T-helper 1 cell treated with Interleukin-12 subunit alpha and Interleukin-12 subunit beta and Interleukin-4 antibody, amounts not matched to agents 30 μg/mL and 1 μg/mL, for 36 hours (primary cell): ENCODE measurements at regions not wholly inside any gene's neighbourhood (a gene's known extent, or its start where the extent isn't known, plus 50 kb on each side); places are given as distances from the start of the nearest gene placed in this dataset.

ENCODE experiments used
- H3K27ac Mint-ChIP-seq: one replicate; pipeline ENCODE4 v1.8.0; 2021; ENCODE audit warnings: mild to moderate bottlenecking, mixed read lengths
- H3K27me3 Mint-ChIP-seq: one replicate; pipeline ENCODE4 v1.8.0; 2021; ENCODE audit warnings: low read depth, mixed read lengths
- H3K36me3 Mint-ChIP-seq: one replicate; pipeline ENCODE4 v1.8.0; 2021; ENCODE audit warnings: low read depth, mixed read lengths
- H3K4me1 Mint-ChIP-seq: one replicate; pipeline ENCODE4 v1.8.0; 2021; ENCODE audit warnings: low read depth, mixed read lengths
- H3K4me3 Mint-ChIP-seq: one replicate; pipeline ENCODE4 v1.8.0; 2021; ENCODE audit warnings: mild to moderate bottlenecking, moderate library complexity, mixed read lengths
- H3K9me3 Mint-ChIP-seq: one replicate; pipeline ENCODE4 v1.8.0; 2021; ENCODE audit warnings: mixed read lengths

DNA sequence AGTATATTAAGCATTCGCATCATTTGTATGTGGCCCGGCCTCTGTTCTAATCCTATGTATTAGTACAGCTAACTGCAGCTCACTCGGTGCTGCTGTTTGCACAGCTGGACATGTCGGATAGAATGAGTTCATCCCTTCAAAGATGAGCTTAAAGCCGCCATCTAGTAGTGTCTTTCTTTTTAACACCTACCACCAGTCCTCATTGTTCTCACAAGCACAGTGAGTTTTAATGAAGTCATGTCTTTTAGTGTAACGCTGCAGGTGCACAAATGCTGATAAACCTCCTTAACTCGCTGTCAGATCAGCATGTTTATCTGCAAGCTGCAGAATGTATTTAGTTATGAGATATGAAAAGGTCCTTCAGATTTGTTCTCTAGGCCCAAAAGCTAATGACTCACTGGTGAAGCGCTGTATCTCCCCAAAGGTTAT, 247.5 kb downstream of the MTERF1 start:
- Mint-ChIP-seq H3K4me3 (no peak overlapping the region), H3K27me3 (no peaks in the 10 kb centered on the region), H3K9me3 (no peaks in the 10 kb centered on the region)

DNA sequence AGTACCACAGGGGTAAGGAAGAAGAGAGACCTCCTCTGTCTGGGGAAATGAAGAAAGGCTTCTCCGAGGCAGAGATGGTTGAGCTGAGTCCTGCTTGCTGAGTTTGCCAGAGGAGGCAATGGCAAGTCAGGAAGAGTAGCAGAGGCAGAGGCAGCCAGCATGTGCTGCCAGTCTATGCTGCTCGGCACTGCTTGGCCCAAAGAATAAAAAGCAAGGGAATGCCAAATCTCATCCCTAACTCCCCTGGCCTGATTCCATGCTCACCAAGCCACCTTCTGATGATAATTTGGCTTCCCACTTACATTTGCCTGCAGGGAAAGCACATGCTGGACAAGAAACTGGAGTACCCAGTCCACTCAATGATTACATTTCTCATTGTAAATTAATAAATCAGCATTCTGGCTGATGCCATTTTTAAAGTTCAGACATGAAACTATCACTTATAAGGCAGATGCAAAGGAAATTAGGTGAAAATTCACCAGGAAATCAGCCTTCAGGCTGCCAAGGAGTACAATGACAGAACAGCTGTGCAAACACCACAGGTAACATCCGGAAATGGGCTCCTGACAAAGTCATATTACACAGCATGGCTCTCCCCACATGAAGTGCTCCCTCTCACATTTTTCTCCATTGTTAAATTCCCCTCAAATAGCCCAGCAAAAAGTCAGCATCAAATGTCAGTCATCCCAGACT, 245.9 kb downstream of the MTERF1 start:
- H3K27me3 Mint-ChIP-seq = no peaks in the 10 kb centered on the region
- no peaks in the 10 kb centered on the region for H3K4me1 Mint-ChIP-seq
- H3K4me3 Mint-ChIP-seq = no peak overlapping the region
- no peaks in the 10 kb centered on the region for H3K36me3 Mint-ChIP-seq
- H3K27ac Mint-ChIP-seq = no peak overlapping the region
- no peaks in the 10 kb centered on the region for H3K9me3 Mint-ChIP-seq

More for the DNA sequence above, 247.5 kb downstream of the MTERF1 start:
- H3K36me3 Mint-ChIP-seq = no peaks in the 10 kb centered on the region
- H3K27ac Mint-ChIP-seq = no peak overlapping the region
- no peaks in the 10 kb centered on the region for H3K4me1 Mint-ChIP-seq

DNA sequence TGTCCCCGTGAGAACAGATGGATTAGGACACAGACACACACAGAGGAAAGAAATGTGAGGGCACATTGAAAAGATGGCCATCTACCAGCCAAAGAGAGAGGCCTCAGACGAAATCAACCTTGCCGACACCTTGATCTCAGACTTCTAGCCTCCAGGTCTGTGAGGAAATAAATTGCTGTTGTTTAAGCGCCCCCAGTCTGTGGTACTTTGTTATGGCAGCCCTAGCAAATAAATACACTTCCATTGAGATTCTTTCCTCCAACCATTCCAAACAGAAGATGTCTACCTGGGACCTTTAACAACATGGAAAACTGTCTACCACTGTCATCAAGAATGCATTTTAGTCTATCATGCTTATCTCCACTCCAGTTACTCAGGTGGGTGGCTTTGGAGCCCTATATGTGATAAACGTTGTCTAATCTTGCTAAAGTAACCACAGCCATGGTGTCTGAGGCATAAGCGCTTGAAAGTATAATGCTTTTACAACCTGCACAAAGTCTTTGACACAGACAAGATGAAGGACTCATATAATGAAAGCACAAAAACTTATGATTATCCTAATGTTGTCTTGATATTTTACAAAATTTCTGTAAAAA, 244.3 kb downstream of the MTERF1 start:
- Mint-ChIP-seq H3K27me3 (no peaks in the 10 kb centered on the region), H3K4me3 (no peak overlapping the region), H3K36me3 (no peaks in the 10 kb centered on the region), H3K27ac (no peak overlapping the region), H3K9me3 (no peaks in the 10 kb centered on the region), H3K4me1 (no peaks in the 10 kb centered on the region)

DNA sequence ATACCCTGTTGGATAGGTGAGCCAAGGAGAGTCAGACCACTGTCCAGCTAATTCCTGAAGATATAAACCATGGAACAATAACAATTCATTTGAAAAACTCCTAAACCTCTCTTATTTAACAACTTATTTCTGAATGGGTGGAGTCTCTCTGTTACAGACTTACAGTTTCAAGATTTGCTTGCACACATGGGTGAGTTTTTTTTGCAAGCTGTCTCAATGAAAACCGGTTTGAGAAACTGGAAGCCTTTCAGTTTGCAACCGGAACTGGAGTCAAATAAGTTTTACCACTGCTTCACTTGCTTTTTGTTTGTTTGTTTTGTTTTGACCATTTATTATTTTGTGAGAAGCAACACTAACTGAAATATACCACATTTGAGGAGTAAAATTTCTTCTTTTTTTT, 243.8 kb downstream of the MTERF1 start:
- no peak overlapping the region for H3K4me3 Mint-ChIP-seq
- no peaks in the 10 kb centered on the region for H3K9me3 Mint-ChIP-seq
- H3K4me1 Mint-ChIP-seq = no peaks in the 10 kb centered on the region
- no peak overlapping the region for H3K27ac Mint-ChIP-seq
- H3K36me3 Mint-ChIP-seq = no peaks in the 10 kb centered on the region
- no peaks in the 10 kb centered on the region for H3K27me3 Mint-ChIP-seq

DNA sequence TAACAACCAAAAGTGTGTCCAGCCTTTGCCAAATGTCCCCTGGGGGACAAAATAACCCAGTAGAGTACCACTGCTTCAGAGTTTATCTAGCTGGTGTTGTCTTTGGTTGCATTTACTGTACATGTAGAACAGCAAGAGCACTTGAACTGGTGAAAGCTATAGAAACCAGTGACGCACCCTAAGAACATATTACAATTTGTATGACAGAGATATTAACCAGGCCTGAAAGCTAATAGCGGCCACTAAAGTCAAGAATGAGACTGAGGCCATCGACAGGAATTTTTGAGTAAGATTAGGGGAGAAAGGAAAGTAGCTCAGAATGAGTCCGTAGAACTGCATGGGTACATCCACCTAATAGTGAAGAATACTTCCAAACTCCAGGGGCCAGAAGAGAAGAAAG, 236.2 kb downstream of the MTERF1 start:
- Mint-ChIP-seq H3K27ac (no peak overlapping the region), H3K9me3 (peaks cover 5% of the 10 kb centered on the region), H3K4me1 (no peaks in the 10 kb centered on the region), H3K27me3 (no peaks in the 10 kb centered on the region), H3K4me3 (no peak overlapping the region), H3K36me3 (no peaks in the 10 kb centered on the region)

DNA sequence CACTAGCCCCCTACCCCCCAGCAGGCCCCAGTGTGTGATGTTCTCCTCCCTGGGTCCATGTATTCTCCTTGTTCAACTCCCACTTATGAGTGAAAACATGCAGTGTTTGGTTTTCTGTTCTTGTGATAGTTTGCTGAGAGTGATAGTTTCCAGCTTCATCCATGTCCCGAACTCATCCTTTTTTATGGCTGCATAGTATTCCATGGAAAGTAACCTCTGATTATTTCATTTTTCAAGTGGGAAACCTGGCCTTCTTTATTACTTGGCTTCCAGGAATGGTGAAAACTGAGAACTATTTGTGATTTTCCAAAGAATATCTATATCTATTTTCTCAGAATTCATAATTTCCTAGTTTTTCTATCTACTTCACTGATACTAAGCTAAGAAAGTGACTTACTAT, 235.0 kb downstream of the MTERF1 start:
- Mint-ChIP-seq H3K27ac (no peak overlapping the region), H3K36me3 (no peaks in the 10 kb centered on the region), H3K9me3 (peaks cover 7% of the 10 kb centered on the region), H3K27me3 (no peaks in the 10 kb centered on the region), H3K4me1 (no peaks in the 10 kb centered on the region), H3K4me3 (no peak overlapping the region)

DNA sequence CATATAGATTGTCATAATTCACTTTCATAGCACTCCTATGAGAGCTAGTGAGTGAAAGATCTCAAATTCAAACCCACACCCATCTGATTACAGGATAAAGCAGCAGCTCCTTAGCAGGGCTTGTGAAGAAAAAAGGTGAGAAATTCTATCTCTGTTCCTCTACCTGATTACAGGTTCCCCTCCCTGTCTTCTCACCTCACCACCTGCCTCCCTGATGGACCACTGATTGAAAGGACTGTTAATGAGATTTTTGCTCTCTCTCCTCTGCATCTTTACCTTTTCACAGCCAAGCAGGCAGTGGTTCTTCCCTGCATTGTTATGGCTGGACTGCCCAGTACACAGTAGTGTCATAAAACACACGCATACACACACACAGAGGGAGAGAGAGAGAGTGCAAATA, 228.5 kb downstream of the MTERF1 start:
- no peak overlapping the region for H3K4me3 Mint-ChIP-seq
- H3K27ac Mint-ChIP-seq = no peak overlapping the region
- no peaks in the 10 kb centered on the region for H3K36me3 Mint-ChIP-seq
- peaks cover 4% of the 10 kb centered on the region for H3K27me3 Mint-ChIP-seq
- no peaks in the 10 kb centered on the region for H3K4me1 Mint-ChIP-seq
- H3K9me3 Mint-ChIP-seq = peaks cover 8% of the 10 kb centered on the region

DNA sequence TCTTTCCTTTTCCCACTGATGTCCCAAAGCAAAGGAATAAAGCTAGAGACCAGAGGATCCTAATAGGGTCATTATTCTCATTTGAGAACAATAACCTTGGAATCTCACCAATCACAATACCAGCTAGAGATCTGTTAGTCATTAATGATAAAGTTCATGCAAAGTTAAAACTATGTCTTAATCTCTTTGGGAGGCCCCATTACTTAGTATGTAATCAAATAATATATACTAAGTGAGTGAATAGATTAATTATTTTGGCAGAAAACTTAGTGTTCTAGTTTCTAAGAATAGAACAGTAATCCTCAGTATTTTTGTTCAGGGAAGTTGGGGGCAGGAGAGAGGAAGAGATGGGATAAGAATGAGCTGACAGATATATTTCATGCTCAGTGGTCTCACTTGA, 227.2 kb downstream of the MTERF1 start:
- no peaks in the 10 kb centered on the region for H3K4me1 Mint-ChIP-seq
- H3K36me3 Mint-ChIP-seq = no peaks in the 10 kb centered on the region
- H3K27me3 Mint-ChIP-seq = peaks cover 4% of the 10 kb centered on the region
- H3K4me3 Mint-ChIP-seq = no peak overlapping the region
- peaks cover 5% of the 10 kb centered on the region for H3K9me3 Mint-ChIP-seq
- no peak overlapping the region for H3K27ac Mint-ChIP-seq

DNA sequence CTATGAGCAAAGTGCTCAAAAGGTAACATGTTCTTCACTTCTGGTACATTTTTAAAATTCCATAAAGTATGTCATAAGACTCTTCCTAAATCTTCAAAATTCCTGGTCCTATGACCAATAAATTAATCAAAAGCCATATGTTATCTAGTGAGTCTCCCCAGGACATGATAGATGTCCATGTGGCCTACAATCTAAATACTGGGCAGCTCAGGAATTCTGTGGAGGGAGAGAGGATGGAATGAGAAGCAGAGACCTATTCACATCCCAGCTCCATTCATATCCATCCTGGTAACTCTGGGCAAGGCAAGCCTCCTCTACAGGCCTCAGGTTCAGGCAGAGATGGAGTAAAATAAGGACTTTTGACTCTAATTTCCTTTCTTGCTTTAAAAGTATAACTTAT, 224.8 kb downstream of the MTERF1 start:
- Mint-ChIP-seq H3K27ac (no peak overlapping the region), H3K9me3 (peaks cover 1% of the 10 kb centered on the region), H3K36me3 (no peaks in the 10 kb centered on the region), H3K4me1 (no peaks in the 10 kb centered on the region), H3K27me3 (peaks cover 4% of the 10 kb centered on the region), H3K4me3 (no peak overlapping the region)

DNA sequence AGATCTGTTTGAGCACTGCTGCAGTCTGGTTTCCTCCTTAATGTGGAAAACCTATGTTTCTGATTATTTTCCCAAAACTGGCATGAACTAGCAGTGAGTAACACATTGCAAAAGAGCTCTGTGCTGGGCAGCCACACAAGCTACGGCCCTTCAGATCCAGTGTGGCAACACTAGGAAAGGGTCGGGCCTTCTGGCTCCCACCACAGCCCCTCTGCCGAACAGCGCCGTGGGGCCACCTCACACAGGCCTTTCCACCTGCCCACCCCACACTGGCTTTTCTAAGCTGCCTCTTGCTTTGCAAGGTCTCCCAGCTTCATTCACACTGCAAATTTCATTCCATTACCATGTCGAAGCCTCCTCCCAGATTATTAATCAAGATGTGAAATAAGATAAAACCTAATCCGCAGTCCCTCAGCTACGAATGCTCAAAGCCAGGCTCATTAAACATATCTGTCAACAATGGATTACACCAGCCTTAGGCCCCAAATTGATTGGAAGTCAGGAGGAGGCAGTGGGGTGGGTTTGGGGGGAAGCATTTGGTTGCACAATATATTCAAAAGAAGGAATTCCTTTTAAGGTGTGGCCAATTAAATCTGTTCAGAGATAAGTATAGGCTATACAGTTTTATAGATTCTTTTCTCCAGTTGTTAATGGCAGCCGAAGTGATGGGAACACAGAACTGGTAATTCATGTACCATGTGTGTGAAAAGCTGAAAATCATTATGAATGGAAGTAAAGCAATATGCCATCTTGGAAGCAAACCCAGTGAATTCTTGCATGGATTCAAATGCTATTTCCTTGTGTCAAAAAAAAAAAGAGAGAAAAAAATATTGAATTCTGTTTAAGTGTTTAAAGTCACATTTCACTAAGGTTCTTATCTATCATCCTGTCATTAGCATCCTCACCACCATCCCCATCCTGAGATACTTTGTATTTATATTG, 223.7 kb downstream of the MTERF1 start:
- Mint-ChIP-seq H3K27ac (no peak overlapping the region), H3K9me3 (no peaks in the 10 kb centered on the region), H3K27me3 (peaks cover 4% of the 10 kb centered on the region), H3K4me3 (no peak overlapping the region), H3K4me1 (peaks cover 4% of the 10 kb centered on the region), H3K36me3 (no peaks in the 10 kb centered on the region)

DNA sequence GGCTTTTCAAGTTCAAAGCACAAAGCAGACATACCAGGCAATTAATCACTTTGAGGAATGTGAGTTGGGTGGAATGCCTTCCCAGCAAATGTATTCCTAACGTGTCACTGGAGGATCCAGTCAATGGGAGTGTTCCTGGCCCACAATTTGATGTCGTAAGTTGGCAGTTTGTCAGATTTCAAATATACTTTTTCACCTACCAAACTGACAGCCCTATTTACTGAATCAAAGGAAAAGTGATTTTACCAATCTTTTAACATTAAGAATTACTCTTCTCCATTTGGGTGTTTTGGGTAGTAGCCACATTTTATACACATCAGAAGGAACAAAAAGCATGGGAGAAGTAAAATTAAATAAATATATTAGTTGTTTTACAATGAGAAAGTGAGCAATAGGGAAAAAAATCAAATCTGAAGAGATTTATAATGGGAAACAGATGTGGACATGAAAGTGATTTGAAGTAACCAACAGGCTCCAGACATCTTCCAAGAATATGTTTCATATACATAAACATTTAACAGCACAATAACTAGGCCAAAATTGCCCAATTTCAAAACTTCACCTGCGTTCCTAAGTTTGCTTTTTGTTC, 222.9 kb downstream of the MTERF1 start:
- Mint-ChIP-seq H3K27ac (no peak overlapping the region), H3K27me3 (peaks cover 4% of the 10 kb centered on the region), H3K9me3 (no peaks in the 10 kb centered on the region), H3K4me3 (no peak overlapping the region), H3K4me1 (peaks cover 4% of the 10 kb centered on the region), H3K36me3 (no peaks in the 10 kb centered on the region)

DNA sequence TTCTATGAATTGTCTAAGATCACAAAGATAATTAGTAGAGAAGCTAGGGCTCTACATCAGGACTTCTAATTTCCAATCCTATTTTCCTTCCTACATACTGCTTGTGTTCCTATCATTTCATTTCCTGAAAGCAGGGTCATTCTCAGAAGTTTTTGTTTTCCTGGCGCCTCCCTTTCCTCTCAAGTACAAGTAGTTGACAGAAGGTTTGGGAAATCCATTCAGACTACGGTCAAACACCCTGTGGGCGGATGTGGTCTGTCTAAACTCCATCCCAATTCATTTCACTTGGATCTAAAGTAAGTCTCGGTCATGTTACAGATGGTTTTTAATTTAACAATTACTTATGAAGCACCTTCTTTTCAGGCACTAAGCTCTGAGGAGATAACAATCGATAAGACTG, 221.4 kb downstream of the MTERF1 start:
- Mint-ChIP-seq H3K36me3 (no peaks in the 10 kb centered on the region), H3K27ac (no peak overlapping the region), H3K9me3 (no peaks in the 10 kb centered on the region), H3K4me3 (no peak overlapping the region), H3K4me1 (peaks cover 4% of the 10 kb centered on the region), H3K27me3 (peaks cover 4% of the 10 kb centered on the region)

DNA sequence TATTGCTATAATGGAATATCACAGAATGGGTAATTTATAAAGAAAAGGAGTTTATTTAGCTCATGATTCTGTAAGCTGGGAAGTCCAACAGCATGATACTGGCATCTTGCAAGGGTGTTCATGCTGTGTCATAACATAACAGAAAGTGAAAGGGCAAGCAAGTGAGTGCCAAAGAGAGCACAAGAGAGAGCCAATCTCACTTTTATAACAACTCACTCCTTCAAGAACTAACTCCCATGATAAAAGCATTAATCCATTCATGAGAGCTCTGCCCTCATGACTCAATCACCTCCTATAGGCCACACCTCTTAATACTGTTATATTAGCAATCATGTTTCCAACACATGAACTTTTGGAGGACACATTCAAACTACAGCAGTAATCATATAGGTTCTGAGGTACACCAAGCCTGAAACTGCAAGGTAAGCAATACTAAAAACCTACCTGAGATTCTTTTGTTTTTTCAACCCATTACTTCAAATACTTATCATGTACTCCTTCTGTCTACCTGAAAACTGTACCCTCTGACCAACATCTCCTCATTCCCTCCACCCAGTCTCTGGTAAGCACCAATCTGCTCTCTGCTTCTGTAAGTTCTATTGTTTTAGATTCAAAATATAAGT, 219.7 kb downstream of the MTERF1 start:
- H3K27me3 Mint-ChIP-seq = no peaks in the 10 kb centered on the region
- H3K36me3 Mint-ChIP-seq = no peaks in the 10 kb centered on the region
- no peak overlapping the region for H3K4me3 Mint-ChIP-seq
- H3K27ac Mint-ChIP-seq = no peak overlapping the region
- H3K4me1 Mint-ChIP-seq = peaks cover 4% of the 10 kb centered on the region
- H3K9me3 Mint-ChIP-seq = no peaks in the 10 kb centered on the region

DNA sequence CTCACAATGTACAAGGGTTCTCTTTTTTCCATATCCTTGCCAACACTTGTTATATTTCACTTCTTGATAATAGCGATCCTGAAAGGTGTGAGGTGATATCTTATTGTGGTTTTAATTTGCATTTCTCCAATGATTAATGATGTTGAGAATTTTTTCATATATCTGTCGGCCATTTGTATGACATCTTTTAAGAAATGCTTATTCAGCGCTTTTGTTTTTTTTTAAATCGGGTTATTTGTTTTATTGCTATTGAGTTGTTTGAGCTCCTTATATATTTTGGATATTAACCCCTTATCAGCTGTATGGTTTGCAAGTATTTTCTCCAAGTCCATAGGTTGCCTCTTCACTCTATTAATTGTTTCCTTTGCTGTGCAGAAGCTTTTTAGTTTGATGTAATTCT, 218.8 kb downstream of the MTERF1 start:
- H3K4me1 Mint-ChIP-seq = peaks cover 4% of the 10 kb centered on the region
- H3K36me3 Mint-ChIP-seq = no peaks in the 10 kb centered on the region
- no peaks in the 10 kb centered on the region for H3K9me3 Mint-ChIP-seq
- H3K4me3 Mint-ChIP-seq = no peak overlapping the region
- no peaks in the 10 kb centered on the region for H3K27me3 Mint-ChIP-seq
- no peak overlapping the region for H3K27ac Mint-ChIP-seq
